HCT116 (cell line): ENCODE measurements at regions not wholly inside any gene's neighbourhood (a gene's known extent, or its start where the extent isn't known, plus 50 kb on each side); places are given as distances from the start of the nearest gene placed in this dataset.

ENCODE experiments used
- EZH2 ChIP-seq: fragments of 200-600 bp; sonication (generic); IDR thresholded peaks from 2 replicates; pipeline ENCODE4 v1.6.1; 2017; ENCODE audit warnings: antibody characterized with exemption, mixed run types
- EZH2phosphoT487 ChIP-seq: fragments of 200-600 bp; IDR thresholded peaks from 2 replicates; pipeline ENCODE4 v1.6.1; 2018; ENCODE audit warnings: antibody characterized with exemption, borderline replicate concordance
- JUND ChIP-seq: IDR thresholded peaks from 2 replicates; pipeline ENCODE4 v1.6.1; 2012
- POLR2A ChIP-seq: IDR thresholded peaks from 2 replicates; pipeline ENCODE4 v1.7.0; 2011; ENCODE audit warnings: borderline replicate concordance; ENCODE audit not compliant: insufficient read depth, insufficient read length; ENCODE audit errors: extremely low read depth
- POLR2AphosphoS5 ChIP-seq: IDR thresholded peaks from 2 replicates; pipeline ENCODE4 v1.6.1; 2011; ENCODE audit warnings: mild to moderate bottlenecking, low read depth, low read length, moderate library complexity
- SIN3A ChIP-seq: IDR thresholded peaks from 2 replicates; pipeline ENCODE4 v1.6.1; 2012; ENCODE audit warnings: low read depth
- SRF ChIP-seq: IDR thresholded peaks from 2 replicates; pipeline ENCODE4 v1.6.1; 2012; ENCODE audit warnings: low read depth
- YY1 ChIP-seq: IDR thresholded peaks from 2 replicates; pipeline ENCODE4 v1.6.1; 2011; ENCODE audit warnings: low read length, low read depth, moderate library complexity, mild to moderate bottlenecking; ENCODE audit not compliant: insufficient replicate concordance; ENCODE audit errors: extremely low read depth
- ZNF274 ChIP-seq: fragments of 200-500 bp; sonication (Bioruptor generic); IDR thresholded peaks from 2 replicates; pipeline ENCODE4 v1.6.1; 2014; ENCODE audit warnings: mild to moderate bottlenecking, low read depth, low read length, inconsistent platforms
- TF ChIP-seq, protein P1 (sequence below), 3 experiments: fragments of 200-600 bp in 1 of 3; sonication (generic) in 1 of 3; IDR thresholded peaks in 2 of 3; conservative IDR thresholded peaks in 1 of 3; 2 replicates each; pipeline ENCODE4 v1.5.1; 2012 to 2017; ENCODE audit warnings: low read depth in 2 of 3, low read length in 2 of 3, antibody characterized with exemption in 1 of 3, borderline replicate concordance in 1 of 3, control low read depth in 1 of 3, mild to moderate bottlenecking in 1 of 3, mixed read lengths in 1 of 3, mixed run types in 1 of 3, moderate library complexity in 1 of 3; ENCODE audit not compliant: insufficient read depth in 1 of 3
- TF ChIP-seq, protein P2 (sequence below): IDR thresholded peaks from 2 replicates; pipeline ENCODE4 v1.6.1; 2011; ENCODE audit warnings: mild to moderate bottlenecking, low read length, moderate library complexity; ENCODE audit not compliant: insufficient replicate concordance; ENCODE audit errors: extremely low read depth

DNA sequence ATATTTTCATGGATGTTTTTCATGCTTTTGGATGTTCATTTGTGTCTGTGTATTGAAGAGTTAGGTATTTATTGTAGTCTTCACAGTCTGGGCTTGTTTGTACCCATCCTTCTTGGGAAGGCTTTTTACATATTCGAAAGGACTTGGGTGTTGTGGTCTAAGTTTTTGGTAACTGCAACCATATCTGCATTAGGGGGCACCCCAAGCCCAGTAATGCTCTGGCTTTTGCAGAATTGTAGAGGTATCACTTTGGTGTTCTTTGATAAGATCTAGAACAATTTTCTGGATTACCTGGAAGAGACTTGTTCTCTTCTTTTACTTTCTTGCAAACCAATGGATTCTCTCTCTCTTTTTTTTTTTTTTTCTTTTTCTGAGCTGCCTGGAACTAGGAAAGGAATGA lies 581.3 kb downstream of the DACH1 start:
- TF ChIP-seq POLR2A (no peak), EZH2 (no peak), SIN3A (no peak), YY1 (no peak), EZH2phosphoT487 (no peak), POLR2AphosphoS5 (no peak), SRF (no peak), JUND (no peak), ZNF274 (no peak)
- TF ChIP-seq, protein P1, sequence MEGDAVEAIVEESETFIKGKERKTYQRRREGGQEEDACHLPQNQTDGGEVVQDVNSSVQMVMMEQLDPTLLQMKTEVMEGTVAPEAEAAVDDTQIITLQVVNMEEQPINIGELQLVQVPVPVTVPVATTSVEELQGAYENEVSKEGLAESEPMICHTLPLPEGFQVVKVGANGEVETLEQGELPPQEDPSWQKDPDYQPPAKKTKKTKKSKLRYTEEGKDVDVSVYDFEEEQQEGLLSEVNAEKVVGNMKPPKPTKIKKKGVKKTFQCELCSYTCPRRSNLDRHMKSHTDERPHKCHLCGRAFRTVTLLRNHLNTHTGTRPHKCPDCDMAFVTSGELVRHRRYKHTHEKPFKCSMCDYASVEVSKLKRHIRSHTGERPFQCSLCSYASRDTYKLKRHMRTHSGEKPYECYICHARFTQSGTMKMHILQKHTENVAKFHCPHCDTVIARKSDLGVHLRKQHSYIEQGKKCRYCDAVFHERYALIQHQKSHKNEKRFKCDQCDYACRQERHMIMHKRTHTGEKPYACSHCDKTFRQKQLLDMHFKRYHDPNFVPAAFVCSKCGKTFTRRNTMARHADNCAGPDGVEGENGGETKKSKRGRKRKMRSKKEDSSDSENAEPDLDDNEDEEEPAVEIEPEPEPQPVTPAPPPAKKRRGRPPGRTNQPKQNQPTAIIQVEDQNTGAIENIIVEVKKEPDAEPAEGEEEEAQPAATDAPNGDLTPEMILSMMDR (IDR thresholded peaks at IDR 0.05 in 2 of 3, conservative IDR thresholded peaks at IDR 0.05 in 1 of 3; ENCODE audit: borderline replicate concordance in 1 of 3, insufficient read depth in 1 of 3, low read depth in 2 of 3, low read length in 2 of 3): no peak
- TF ChIP-seq, protein P2, sequence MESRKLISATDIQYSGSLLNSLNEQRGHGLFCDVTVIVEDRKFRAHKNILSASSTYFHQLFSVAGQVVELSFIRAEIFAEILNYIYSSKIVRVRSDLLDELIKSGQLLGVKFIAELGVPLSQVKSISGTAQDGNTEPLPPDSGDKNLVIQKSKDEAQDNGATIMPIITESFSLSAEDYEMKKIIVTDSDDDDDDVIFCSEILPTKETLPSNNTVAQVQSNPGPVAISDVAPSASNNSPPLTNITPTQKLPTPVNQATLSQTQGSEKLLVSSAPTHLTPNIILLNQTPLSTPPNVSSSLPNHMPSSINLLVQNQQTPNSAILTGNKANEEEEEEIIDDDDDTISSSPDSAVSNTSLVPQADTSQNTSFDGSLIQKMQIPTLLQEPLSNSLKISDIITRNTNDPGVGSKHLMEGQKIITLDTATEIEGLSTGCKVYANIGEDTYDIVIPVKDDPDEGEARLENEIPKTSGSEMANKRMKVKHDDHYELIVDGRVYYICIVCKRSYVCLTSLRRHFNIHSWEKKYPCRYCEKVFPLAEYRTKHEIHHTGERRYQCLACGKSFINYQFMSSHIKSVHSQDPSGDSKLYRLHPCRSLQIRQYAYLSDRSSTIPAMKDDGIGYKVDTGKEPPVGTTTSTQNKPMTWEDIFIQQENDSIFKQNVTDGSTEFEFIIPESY: no peak
